ENCODE measurements at regions not wholly inside any gene's neighbourhood (a gene's known extent, or its start where the extent isn't known, plus 50 kb on each side); places are given as distances from the start of the nearest gene placed in this dataset.

DNA sequence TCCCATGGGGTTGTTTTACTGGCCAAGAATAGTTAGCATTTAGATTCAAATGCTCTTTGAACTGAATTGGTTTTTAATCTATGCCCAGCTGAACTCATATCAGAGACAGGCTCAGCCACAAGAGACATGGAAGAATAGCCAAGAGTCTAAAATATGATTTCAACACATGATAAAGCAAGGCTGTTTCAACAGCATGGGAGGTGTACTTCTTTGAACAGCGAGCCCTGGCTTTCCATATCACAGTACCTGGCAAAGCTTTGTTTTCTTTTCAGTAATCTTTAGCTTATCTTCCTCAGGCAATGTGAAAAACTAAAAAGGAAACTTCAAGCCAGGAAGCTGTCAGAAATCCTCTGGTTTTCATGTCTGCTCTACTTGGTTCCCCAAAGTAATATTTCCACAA is 413.6 kb upstream of the ADAMTS9 start:
- Mint-ChIP-seq H3K9me3 (ENCODE audit: unreplicated experiment) (no peaks in the 10 kb centered on the region), H3K27me3 (ENCODE audit: unreplicated experiment) (peaks cover 2% of the 10 kb centered on the region), H3K27ac (ENCODE audit: unreplicated experiment) (no peak overlapping the region), H3K4me1 (ENCODE audit: unreplicated experiment) (no peaks in the 10 kb centered on the region), H3K36me3 (ENCODE audit: unreplicated experiment) (no peaks in the 10 kb centered on the region), H3K4me3 (ENCODE audit: unreplicated experiment) (no peak overlapping the region)
- no peak for DNase-seq (ENCODE audit: extremely low spot score, unreplicated experiment)
- TF ChIP-seq, protein P1, sequence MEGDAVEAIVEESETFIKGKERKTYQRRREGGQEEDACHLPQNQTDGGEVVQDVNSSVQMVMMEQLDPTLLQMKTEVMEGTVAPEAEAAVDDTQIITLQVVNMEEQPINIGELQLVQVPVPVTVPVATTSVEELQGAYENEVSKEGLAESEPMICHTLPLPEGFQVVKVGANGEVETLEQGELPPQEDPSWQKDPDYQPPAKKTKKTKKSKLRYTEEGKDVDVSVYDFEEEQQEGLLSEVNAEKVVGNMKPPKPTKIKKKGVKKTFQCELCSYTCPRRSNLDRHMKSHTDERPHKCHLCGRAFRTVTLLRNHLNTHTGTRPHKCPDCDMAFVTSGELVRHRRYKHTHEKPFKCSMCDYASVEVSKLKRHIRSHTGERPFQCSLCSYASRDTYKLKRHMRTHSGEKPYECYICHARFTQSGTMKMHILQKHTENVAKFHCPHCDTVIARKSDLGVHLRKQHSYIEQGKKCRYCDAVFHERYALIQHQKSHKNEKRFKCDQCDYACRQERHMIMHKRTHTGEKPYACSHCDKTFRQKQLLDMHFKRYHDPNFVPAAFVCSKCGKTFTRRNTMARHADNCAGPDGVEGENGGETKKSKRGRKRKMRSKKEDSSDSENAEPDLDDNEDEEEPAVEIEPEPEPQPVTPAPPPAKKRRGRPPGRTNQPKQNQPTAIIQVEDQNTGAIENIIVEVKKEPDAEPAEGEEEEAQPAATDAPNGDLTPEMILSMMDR (IDR thresholded peaks at IDR 0.05) = no peak

DNA sequence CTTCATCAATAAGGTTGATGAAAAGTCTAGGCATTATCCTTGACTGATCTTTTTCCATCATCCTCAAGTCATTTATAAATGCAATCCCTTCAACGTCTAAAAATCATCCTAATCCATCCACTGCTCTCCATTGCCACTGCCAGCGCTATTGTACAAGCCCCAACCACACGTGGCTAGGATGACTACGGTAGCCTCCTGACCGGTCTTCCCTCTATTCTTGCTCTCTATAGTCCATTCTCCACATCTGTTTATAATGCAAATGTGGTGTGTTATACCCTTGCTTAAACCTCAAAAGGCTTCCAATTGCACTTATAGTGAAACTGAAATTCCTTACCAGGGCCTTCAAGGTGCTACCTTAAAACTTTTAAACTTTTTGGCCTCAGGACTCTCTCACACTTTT is 410.6 kb upstream of the ADAMTS9 start:
- no peaks in the 10 kb centered on the region for H3K4me1 Mint-ChIP-seq (ENCODE audit: unreplicated experiment)
- TF ChIP-seq, protein P1 (IDR thresholded peaks at IDR 0.05) = no peak

DNA sequence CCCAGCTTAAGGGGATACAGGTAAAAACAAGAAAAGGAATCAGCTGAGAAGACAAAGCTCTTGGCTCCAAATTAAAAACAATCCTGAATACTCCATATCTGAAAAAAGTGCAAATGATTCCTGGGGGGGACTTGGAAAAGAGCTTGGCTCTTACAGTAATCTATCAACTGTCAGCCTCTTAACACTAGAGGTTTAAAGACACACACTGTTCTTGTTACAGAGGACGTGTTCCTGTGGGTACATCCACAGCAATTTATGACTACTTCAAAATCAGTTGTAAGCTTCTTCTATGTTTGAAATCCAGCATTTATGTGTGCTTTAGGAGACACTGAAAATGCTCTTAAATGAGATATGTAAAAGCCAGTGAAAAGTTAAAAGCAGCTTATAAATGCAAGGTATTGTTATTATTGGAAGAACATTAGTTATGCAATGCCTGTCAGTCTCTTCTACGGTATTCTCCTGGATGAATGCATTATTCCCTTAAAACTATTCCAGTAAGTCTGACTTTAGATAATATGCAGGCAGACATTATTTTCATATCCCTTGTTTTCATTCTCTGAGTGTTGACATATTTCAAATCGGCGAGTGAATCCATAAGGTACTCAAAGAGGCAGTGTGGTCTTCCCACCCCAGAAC is 408.4 kb upstream of the ADAMTS9 start:
- Mint-ChIP-seq H3K4me1 (ENCODE audit: unreplicated experiment) (no peaks in the 10 kb centered on the region), H3K27me3 (ENCODE audit: unreplicated experiment) (peaks cover 2% of the 10 kb centered on the region), H3K4me3 (ENCODE audit: unreplicated experiment) (no peak overlapping the region), H3K9me3 (ENCODE audit: unreplicated experiment) (no peaks in the 10 kb centered on the region), H3K36me3 (ENCODE audit: unreplicated experiment) (no peaks in the 10 kb centered on the region), H3K27ac (ENCODE audit: unreplicated experiment) (no peak overlapping the region)
- DNase-seq (ENCODE audit: extremely low spot score, unreplicated experiment) = no peak
- TF ChIP-seq, protein P1 (IDR thresholded peaks at IDR 0.05) = no peak

More for the DNA sequence above, 410.6 kb upstream of the ADAMTS9 start:
- Mint-ChIP-seq H3K36me3 (ENCODE audit: unreplicated experiment) (no peaks in the 10 kb centered on the region), H3K4me3 (ENCODE audit: unreplicated experiment) (no peak overlapping the region), H3K9me3 (ENCODE audit: unreplicated experiment) (no peaks in the 10 kb centered on the region), H3K27ac (ENCODE audit: unreplicated experiment) (no peak overlapping the region), H3K27me3 (ENCODE audit: unreplicated experiment) (peaks cover 2% of the 10 kb centered on the region)
- no peak for DNase-seq (ENCODE audit: extremely low spot score, unreplicated experiment)

DNA sequence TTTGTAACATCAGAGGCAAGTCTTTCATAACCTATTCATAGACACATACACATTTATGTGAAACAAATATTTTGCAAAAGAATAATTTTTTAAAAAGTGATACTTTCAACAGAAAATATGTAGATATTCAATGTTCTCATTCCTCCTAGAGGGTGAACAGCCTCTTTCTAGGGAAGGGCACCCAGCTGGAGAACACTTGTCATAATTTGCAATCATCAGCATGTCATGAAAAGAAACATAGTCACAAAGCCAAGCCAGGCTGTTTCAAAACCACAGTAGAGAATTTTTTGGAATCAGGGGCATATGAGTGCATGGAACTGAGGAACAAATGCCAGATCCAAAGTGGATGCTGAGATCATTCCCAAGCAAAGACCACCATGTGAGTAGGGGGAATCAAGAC is 406.9 kb upstream of the ADAMTS9 start:
- no peak overlapping the region for H3K4me3 Mint-ChIP-seq (ENCODE audit: unreplicated experiment)
- TF ChIP-seq, protein P1 (IDR thresholded peaks at IDR 0.05) = no peak
- no peaks in the 10 kb centered on the region for H3K36me3 Mint-ChIP-seq (ENCODE audit: unreplicated experiment)
- DNase-seq (ENCODE audit: extremely low spot score, unreplicated experiment) = no peak
- H3K27me3 Mint-ChIP-seq (ENCODE audit: unreplicated experiment) = peaks cover 2% of the 10 kb centered on the region
- no peaks in the 10 kb centered on the region for H3K9me3 Mint-ChIP-seq (ENCODE audit: unreplicated experiment)
- no peaks in the 10 kb centered on the region for H3K4me1 Mint-ChIP-seq (ENCODE audit: unreplicated experiment)
- no peak overlapping the region for H3K27ac Mint-ChIP-seq (ENCODE audit: unreplicated experiment)

DNA sequence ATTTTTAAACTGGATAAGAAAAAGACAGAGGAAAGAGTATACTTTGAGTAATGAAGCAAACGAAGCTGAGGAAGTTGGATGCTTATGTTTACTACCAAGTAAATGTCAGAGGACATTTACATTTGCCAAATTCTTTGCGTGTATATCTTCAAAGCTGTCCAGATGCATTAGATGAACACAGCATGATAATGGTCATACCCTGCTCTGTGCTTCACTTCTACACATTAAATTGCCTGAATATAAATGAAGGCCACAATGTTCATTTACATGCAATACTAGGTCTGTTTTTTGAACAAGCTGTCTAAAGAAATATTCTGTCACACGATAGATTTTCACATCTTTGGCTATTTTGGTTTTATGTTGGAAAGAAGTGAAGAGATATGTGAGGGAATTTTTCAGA is 405.8 kb upstream of the ADAMTS9 start:
- H3K27me3 Mint-ChIP-seq (ENCODE audit: unreplicated experiment) = peaks cover 2% of the 10 kb centered on the region
- TF ChIP-seq, protein P1 (IDR thresholded peaks at IDR 0.05) = no peak
- H3K4me1 Mint-ChIP-seq (ENCODE audit: unreplicated experiment) = no peaks in the 10 kb centered on the region
- no peak overlapping the region for H3K27ac Mint-ChIP-seq (ENCODE audit: unreplicated experiment)
- no peak for DNase-seq (ENCODE audit: extremely low spot score, unreplicated experiment)
- H3K9me3 Mint-ChIP-seq (ENCODE audit: unreplicated experiment) = no peaks in the 10 kb centered on the region
- H3K4me3 Mint-ChIP-seq (ENCODE audit: unreplicated experiment) = no peak overlapping the region
- H3K36me3 Mint-ChIP-seq (ENCODE audit: unreplicated experiment) = no peaks in the 10 kb centered on the region

All from osteocyte (in vitro differentiated cells).